ENCODE measurements at regions not wholly inside any gene's neighbourhood (a gene's known extent, or its start where the extent isn't known, plus 50 kb on each side); places are given as distances from the start of the nearest gene placed in this dataset.
"Not testable (repeated sequence)": the region's sequence is repeated elsewhere in the genome, so short reads cannot be mapped to it uniquely, and the experiment has no call there.

- no peak for DNase-seq (ENCODE audit: extremely low read depth in 1 of 2, low read depth in 1 of 2)
Measured at GRCh38 chr3:152768478-152768877, 66.5 kb upstream of the P2RY1 start.

- no peak for DNase-seq (ENCODE audit: extremely low read depth in 1 of 2, low read depth in 1 of 2)
Measured at GRCh38 chr3:152769523-152769922, 65.4 kb upstream of the P2RY1 start.

DNA sequence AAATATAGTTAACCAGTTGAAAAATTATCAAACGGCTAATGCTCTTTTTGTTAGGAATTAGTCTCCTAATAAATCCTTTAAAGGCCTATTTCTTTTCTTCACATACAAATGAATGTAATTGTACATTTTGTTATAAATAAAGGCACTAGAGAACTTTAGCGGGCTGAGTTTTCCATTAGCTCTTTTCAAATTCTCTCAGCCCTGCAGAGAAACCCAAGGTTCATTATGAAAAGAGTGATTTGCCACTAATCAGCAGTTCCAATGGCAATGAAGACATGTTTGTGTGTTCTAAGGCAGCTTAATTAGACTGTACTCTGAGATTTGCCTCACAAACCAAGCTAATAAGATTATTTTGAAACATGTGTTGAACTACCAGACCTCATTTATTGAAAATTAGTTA is 64.6 kb upstream of the P2RY1 start:
- no peak for DNase-seq (ENCODE audit: extremely low read depth in 1 of 2, low read depth in 1 of 2)

GRCh38 chr3:152771120-152771519 is 63.8 kb upstream of the P2RY1 start:
- DNase-seq (ENCODE audit: extremely low read depth in 1 of 2, low read depth in 1 of 2), result no peak

GRCh38 chr3:152772674-152773225 is 62.2 kb upstream of the P2RY1 start:
- no peak for DNase-seq (ENCODE audit: extremely low read depth in 1 of 2, low read depth in 1 of 2)

DNA sequence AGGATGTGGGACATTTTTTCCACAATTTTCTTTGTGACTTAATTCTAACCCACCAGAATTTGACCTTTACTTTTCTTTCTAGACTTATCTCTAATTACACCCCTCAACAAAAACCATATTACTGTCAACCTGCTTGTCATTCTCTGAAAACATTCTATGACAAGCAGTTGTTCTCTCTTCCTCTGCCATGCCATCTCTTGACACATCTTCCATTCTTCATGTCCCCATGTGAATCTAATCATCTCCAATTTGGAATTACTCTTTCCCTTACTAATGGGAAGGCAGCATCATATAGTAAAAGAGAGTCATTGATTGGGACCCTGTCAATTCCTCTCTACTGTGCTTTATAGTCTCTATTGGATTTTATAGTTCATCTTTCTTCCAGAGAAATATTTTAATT is 61.3 kb upstream of the P2RY1 start:
- no peak for DNase-seq (ENCODE audit: extremely low read depth in 1 of 2, low read depth in 1 of 2)

DNA sequence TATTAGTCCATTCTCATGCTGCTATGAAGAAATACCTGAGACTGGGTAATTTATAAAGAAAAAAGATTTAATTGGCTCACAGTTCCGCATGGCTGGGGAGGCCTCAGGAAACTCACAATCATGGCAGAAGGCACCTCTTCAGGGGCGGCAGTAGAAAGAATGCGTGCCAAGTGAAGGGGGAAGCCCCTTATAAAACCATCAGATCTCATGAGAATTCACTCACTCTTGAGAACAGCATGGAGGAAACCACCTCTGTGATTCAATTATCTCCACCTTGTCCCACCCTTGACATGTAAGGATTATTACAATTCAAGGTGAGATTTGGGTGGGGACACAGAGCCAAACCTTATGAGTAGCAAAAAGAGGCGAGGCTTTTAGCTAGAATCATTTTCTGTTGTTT is 60.7 kb upstream of the P2RY1 start:
- not testable (repeated sequence) for DNase-seq (ENCODE audit: extremely low read depth in 1 of 2, low read depth in 1 of 2)

DNA sequence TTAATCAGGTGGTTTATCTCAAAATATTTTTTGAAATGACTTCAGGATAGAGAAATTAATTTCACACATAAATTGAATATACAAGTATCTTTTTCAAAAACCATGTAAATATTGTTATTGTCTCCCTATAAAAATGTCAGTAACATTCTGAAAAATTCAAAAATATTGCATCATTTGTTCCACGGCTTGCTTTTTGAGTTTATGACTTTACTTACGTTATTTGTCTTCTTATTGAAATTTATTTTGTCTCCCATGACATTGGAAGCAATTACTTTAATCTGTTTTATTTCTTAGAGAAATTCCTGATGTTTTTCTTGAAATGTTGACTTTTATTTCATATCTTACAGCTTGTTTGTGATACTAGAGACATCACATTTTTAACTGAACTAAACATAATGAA is 56.9 kb upstream of the P2RY1 start:
- DNase-seq (ENCODE audit: extremely low read depth in 1 of 2, low read depth in 1 of 2), result no peak

DNA sequence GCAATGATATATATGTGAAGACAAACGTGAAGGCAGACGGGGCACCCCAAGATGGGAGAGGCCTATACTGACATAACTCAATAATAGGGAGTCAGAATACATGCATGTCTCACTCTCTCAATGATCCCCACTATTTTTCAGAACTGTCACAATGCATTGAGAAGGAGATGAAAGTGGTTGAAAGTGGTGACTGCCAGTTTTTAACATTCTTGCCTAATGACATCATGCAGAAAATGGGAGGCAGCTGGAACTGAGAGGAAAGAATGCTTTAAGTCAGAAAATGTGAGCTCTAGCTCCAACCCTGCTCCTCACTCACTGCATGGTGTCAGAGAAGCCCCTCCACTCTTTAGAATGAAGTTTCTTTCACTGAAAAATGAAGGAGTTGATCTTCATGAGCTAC is 55.3 kb upstream of the P2RY1 start:
- DNase-seq (ENCODE audit: extremely low read depth in 1 of 2, low read depth in 1 of 2), result no peak

- no peak for DNase-seq (ENCODE audit: extremely low read depth in 1 of 2, low read depth in 1 of 2)
Measured at GRCh38 chr3:152780553-152780952, 54.4 kb upstream of the P2RY1 start.

GRCh38 chr3:152785051-152785450 is 49.9 kb upstream of the P2RY1 start:
- DNase-seq (ENCODE audit: extremely low read depth in 1 of 2, low read depth in 1 of 2), result no peak

Measured in activated CD8-positive, alpha-beta memory T cell treated with anti-CD3 and anti-CD28 coated beads for 1 hour (primary cell).